ENCODE measurements at regions not wholly inside any gene's neighbourhood (a gene's known extent, or its start where the extent isn't known, plus 50 kb on each side); places are given as distances from the start of the nearest gene placed in this dataset.

- DNase-seq (ENCODE audit: low read depth, low spot score): no peak
- no peaks in the 10 kb centered on the region for H3K9me1 ChIP-seq (replicated peaks; ENCODE audit: control insufficient read depth, extremely low read depth, insufficient read depth, low read length)
- no peak overlapping the region for H3K9ac ChIP-seq (replicated peaks; ENCODE audit: extremely low read depth, insufficient read depth, low read length)
- POLR2A ChIA-PET: no interaction called here
- FAIRE-seq: no peak
- no peak overlapping the region for H2AFZ ChIP-seq (ENCODE audit: low read depth, low read length)
- CTCF ChIA-PET: no interaction called here
- BruUV-seq (replicated peaks): no TSS peak
- intact Hi-C loops (cut with micrococcal nuclease): no loop called here
- H3K4me2 ChIP-seq (ENCODE audit: insufficient read depth, low read length): no peak overlapping the region
- H4K20me1 ChIP-seq (replicated peaks; ENCODE audit: control insufficient read depth, extremely low read depth, insufficient read depth, low read length): no peaks in the 10 kb centered on the region
- peaks cover 4% of the 10 kb centered on the region for H3K9me3 ChIP-seq (replicated peaks; ENCODE audit: control insufficient read depth, insufficient read depth, low read length)
- no peak overlapping the region for H3K27ac ChIP-seq (ENCODE audit: insufficient read depth, low read depth, low read length)
- H3K4me1 ChIP-seq (ENCODE audit: control insufficient read depth, extremely low read depth, insufficient read depth, low read length): no peaks in the 10 kb centered on the region
- TF ChIP-seq MYC (IDR thresholded peaks at IDR 0.05; ENCODE audit: low read depth, low read length) (no peak), MAX (IDR thresholded peaks at IDR 0.05; ENCODE audit: insufficient read depth, insufficient read length) (no peak), GATA2 (IDR thresholded peaks at IDR 0.05; ENCODE audit: insufficient read depth, insufficient read length, low read depth, low read length) (no peak), FOS (IDR thresholded peaks at IDR 0.05; ENCODE audit: borderline replicate concordance, insufficient read depth, low read length) (no peak), POLR2A (IDR thresholded peaks at IDR 0.05; ENCODE audit: low read depth, low read length) (no peak), EZH2 (IDR thresholded peaks at IDR 0.05; ENCODE audit: borderline replicate concordance, low read depth, low read length, severe bottlenecking) (no peak), POLR2AphosphoS5 (IDR thresholded peaks at IDR 0.05; ENCODE audit: insufficient read depth, low read depth, low read length) (no peak), JUN (IDR thresholded peaks at IDR 0.05; ENCODE audit: borderline replicate concordance, insufficient read depth, insufficient read length, low read depth) (no peak)
- TF ChIP-seq, protein P1, sequence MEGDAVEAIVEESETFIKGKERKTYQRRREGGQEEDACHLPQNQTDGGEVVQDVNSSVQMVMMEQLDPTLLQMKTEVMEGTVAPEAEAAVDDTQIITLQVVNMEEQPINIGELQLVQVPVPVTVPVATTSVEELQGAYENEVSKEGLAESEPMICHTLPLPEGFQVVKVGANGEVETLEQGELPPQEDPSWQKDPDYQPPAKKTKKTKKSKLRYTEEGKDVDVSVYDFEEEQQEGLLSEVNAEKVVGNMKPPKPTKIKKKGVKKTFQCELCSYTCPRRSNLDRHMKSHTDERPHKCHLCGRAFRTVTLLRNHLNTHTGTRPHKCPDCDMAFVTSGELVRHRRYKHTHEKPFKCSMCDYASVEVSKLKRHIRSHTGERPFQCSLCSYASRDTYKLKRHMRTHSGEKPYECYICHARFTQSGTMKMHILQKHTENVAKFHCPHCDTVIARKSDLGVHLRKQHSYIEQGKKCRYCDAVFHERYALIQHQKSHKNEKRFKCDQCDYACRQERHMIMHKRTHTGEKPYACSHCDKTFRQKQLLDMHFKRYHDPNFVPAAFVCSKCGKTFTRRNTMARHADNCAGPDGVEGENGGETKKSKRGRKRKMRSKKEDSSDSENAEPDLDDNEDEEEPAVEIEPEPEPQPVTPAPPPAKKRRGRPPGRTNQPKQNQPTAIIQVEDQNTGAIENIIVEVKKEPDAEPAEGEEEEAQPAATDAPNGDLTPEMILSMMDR (IDR thresholded peaks at IDR 0.05; ENCODE audit: extremely low read depth in 1 of 2, insufficient read depth in 1 of 2, low read depth in 1 of 2, low read length in 2 of 2): no peak
- H3K36me3 ChIP-seq (ENCODE audit: control insufficient read depth in 2 of 2, extremely low read depth in 1 of 2, insufficient read depth in 2 of 2, low read length in 2 of 2): no peaks in the 10 kb centered on the region
- dilution Hi-C loops (cut with MboI; ENCODE audit: extremely low pct_ligation_motif_present, low sequenced_read_pairs): no loop called here
- no peak overlapping the region for H3K4me3 ChIP-seq (replicated peaks in 1 of 3; ENCODE audit: insufficient read depth in 1 of 3, low read depth in 1 of 3, low read length in 3 of 3)
- H3K79me2 ChIP-seq (ENCODE audit: control insufficient read depth, insufficient read depth, low read length): no peaks in the 10 kb centered on the region
- H3K27me3 ChIP-seq (ENCODE audit: control insufficient read depth in 2 of 2, insufficient read depth in 2 of 2, low read length in 2 of 2): no peaks in the 10 kb centered on the region
Observed at GRCh38 chr14:86414146-86414545, 884.2 kb downstream of the FLRT2 start.
